GM19239 (cell line): ENCODE measurements at regions not wholly inside any gene's neighbourhood (a gene's known extent, or its start where the extent isn't known, plus 50 kb on each side); places are given as distances from the start of the nearest gene placed in this dataset.
"Not testable (repeated sequence)": the region's sequence is repeated elsewhere in the genome, so short reads cannot be mapped to it uniquely, and the experiment has no call there.

Experiments
- DNase-seq: peaks from one replicate; pipeline ENCODE4 v3.0.0; 2011; ENCODE audit warnings: low spot score; ENCODE audit not compliant: insufficient read length
- FAIRE-seq: peaks from 2 replicates; lab custom pipeline; 2011; peaks lifted over from hg19 to GRCh38; lab: Jason Lieb, UNC

DNA sequence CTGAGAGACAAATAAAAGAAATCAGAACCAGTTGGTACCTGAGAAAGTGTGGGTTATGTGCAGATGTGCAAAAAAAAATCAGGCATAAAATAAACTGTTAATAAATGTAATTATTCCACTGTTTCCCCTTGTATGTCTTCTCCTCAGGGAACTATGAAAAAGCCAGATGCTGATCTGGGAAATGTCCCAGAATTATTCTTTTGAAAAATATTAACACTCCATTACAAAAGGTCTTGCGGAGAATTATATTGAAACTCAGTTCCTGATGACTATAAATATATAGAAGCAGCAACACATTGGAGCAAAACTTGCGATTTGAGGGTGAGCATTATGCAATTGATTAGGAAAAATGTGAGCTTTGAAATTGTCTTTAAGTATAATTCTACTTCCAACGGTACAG lies 433.3 kb upstream of the KLF12 start:
- FAIRE-seq (no peak), DNase-seq (no peak)

DNA sequence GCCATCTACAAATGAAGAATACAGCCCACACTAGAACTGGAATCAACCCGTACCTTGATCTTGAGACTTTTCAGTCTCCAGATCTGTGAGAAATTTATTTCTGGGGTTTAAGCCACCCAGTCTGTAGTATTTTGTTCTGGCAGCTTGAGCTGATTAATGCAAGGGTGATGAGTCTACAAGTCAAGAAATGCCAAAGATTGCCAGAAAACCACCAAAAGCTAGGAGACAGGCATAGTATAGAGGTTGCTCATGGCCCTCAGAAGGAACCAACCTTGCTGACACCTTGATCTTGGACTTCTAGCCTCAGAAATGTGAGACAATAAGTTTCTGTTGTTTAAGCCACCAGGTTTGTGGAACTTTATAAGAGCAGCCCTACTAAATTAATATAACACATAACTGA lies 428.2 kb upstream of the KLF12 start:
- DNase-seq, result no peak
- FAIRE-seq, result no peak

- no peak for FAIRE-seq
Observed at GRCh38 chr13:74561155-74561554, 427.0 kb upstream of the KLF12 start.

DNA sequence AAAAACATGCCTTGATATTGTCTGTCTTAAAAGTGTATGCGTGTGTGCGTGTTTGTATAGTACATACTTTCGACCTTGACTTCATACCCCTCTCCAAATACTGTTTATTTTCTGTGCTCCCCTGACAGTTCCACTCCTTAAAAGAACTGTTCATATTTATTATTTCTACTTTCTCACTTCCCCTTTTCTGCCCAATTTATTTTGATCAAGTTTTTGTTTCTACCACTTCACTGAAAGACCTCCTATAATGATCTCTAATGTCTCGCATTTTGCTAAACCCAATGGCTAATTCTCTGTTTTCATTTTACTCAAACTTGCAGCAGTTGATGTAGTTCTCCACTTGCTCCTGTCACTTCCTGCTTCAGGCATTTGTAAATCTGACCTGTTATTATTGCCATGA lies 426.1 kb upstream of the KLF12 start:
- no peak for FAIRE-seq

More at GRCh38 chr13:74561155-74561554, 427.0 kb upstream of the KLF12 start:
- DNase-seq, result no peak

GRCh38 chr13:74557870-74558269 lies 423.7 kb upstream of the KLF12 start:
- DNase-seq, result no peak
- no peak for FAIRE-seq

More for the DNA sequence above, 426.1 kb upstream of the KLF12 start:
- no peak for DNase-seq

DNA sequence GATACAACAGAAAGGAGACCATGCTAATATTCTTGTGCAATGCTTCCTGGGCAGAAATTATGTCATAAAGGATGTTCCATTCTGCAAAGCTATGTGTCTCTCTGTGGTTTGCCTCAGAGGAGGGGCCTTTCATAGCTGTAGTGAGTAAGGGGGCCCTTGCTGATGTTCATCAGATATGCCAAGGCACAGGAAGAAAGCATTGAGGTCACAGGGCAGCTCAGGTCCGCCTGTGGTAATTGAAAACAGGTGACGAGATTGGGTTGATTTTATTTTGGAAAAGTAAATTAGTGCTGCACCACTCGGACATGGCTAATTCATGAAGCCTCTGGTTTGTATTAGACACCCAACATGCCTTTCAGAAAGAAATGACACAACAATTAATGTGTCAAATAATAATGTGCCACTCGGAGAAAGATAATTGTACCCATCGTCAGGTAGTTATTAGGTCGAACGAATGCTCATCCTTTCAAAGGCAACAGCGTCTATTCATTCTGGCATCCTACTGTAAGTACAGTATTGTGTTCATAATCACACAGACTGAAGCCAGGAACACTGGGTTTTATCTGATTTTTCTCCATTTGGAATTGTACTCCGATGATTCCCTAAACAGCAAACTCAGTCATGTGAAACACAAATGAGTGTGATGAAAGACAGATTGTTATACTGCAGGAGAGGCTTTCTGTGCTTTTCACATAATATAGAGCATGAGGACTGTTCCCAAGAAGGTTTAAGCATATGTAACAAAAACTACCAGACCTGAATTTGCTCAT lies 421.6 kb upstream of the KLF12 start:
- FAIRE-seq, result no peak
- DNase-seq, result no peak

DNA sequence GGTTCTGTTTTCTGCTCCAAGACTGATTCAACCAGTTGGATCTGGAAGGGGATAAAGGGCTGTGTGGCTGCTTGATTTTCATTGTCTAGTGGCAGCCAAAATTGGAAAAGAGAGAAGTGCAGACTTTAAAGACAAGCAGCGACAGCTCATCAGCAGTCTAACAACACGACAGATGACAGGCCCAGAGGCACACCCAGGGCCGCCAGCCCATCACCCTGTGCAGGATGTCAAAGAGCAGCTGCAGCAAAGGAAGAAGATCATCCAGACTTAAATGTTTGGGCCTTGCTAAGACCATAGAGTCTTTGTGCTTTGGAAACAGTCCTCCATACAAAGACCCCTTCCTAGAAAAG lies 421.0 kb upstream of the KLF12 start:
- FAIRE-seq (no peak), DNase-seq (no peak)

GRCh38 chr13:74554569-74555275 lies 420.5 kb upstream of the KLF12 start:
- FAIRE-seq (no peak), DNase-seq (no peak)

DNA sequence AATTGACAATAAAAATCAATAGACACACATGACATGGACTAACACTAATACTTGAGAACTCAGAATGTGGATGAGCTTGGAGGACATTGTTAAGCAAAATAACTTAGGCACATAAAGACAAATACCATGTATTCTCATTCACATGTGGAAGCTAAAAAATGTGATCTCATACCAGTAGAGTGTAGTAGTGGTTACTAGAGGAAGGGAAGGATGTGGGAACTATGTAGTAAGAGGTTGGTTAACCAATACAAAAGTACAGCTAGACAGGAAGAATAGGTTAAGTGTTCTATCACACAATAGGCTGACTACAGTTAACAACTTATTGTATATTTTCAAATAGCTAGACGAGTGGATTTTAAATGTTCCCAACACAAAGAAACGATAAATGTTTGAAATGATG lies 415.8 kb upstream of the KLF12 start:
- no peak for FAIRE-seq

GRCh38 chr13:74536649-74537048 lies 402.4 kb upstream of the KLF12 start:
- not testable (repeated sequence) for DNase-seq, FAIRE-seq

More for the DNA sequence above, 415.8 kb upstream of the KLF12 start:
- DNase-seq, result no peak

- DNase-seq, result no peak
- FAIRE-seq, result no peak
Observed at GRCh38 chr13:74533226-74533625, 399.0 kb upstream of the KLF12 start.

- DNase-seq, result no peak
- no peak for FAIRE-seq
Observed at GRCh38 chr13:74530011-74530410, 395.8 kb upstream of the KLF12 start.

DNA sequence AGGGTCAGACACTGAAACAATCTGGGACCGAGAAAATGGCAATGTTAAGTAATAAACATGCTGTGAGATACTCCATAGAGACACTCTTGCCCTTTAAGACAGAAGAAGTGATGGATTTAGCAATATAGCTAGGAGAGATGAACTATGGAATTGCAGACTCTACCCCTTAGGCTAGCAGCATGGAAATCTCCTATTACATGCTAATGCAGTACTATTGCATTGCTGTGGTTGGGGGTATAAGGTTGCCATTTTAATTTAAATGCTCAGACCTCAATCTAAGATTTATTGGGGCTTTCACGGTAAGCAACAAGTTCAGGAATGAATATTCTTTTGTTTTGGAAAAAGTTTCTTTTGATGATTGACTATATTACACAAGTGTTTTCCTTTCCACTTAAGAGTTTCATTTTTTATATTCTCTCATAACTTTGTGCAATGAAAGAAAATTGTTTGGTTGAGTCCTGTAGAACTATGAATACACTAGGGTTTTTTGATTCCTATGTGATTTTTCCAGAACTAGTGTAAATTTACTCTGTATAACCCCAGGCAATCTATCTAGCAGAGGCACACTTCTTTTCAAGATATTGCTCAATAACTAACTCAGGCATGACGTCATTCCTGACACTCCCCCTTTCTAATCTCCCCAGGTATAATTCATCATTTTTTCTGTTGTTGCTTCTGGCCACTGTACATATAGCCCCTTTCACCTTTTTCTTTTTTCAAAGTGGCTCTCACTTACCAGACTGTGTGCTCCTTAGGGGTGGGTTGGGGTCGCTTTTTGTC lies 394.7 kb upstream of the KLF12 start:
- FAIRE-seq, result no peak
- no peak for DNase-seq

- DNase-seq, result no peak
- no peak for FAIRE-seq
Observed at GRCh38 chr13:74523057-74523456, 388.9 kb upstream of the KLF12 start.

GRCh38 chr13:74511523-74511922 lies 377.3 kb upstream of the KLF12 start:
- FAIRE-seq (no peak), DNase-seq (no peak)

GRCh38 chr13:74487091-74487722 lies 353.0 kb upstream of the KLF12 start:
- FAIRE-seq (no peak), DNase-seq (no peak)

GRCh38 chr13:74485757-74486156 lies 351.6 kb upstream of the KLF12 start:
- FAIRE-seq (no peak), DNase-seq (no peak)

DNA sequence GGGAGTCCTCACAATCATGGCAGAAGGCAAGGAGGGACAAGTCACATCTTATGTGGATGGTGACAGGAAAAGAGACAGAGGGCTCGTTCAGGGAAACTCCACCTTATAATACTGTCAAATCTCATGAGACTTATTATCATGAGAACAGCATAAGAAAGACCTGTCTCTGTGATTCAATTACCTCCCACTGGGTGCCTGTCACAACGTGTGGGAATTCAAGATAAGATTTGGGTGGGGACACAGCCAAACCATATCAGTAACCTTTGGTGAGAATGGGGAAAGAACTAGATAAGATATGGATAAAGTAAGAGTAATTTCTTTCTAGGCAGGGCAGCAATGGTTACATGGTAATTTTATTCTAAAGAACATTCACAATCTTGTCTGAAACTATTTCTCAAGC lies 344.9 kb upstream of the KLF12 start:
- DNase-seq (no peak), FAIRE-seq (no peak)

DNA sequence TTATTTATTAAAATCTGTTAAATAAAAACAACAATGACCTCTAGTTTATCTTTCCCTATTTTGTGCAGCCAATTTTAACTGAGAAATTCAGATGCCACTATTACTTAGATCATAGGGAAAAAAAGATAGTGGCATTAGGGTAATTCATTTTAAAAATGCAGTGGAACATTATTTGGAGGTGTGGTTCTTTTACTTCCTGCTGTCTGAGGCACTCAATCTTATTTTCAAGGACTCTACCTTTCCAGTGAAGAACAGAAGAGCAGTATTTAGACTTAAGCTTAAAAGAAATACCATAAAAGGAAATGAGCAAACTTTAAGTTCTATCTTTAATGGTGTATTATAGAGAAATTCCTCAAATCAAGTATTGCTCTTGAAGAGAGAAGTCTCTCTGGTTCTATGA lies 342.6 kb upstream of the KLF12 start:
- DNase-seq (no peak), FAIRE-seq (no peak)

DNA sequence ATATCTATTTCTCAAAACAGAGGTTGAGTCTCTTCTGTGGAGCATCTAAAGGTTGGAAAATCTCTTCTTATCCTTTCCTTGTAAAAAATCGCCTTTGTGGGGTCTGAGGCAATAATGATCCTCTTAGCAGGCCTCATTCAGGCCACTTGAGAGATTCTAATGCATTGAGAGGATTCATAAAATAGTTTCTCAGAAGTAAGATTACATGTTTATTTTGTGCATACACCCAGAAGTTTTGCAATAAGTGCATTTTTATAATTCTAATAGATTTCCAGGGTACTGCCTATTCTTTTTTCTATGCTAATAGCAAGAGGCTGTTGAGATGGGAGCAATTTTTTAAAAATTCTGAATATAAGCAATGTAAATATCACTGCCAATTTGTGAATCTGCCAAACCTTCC lies 342.2 kb upstream of the KLF12 start:
- no peak for DNase-seq
- FAIRE-seq, result no peak

DNA sequence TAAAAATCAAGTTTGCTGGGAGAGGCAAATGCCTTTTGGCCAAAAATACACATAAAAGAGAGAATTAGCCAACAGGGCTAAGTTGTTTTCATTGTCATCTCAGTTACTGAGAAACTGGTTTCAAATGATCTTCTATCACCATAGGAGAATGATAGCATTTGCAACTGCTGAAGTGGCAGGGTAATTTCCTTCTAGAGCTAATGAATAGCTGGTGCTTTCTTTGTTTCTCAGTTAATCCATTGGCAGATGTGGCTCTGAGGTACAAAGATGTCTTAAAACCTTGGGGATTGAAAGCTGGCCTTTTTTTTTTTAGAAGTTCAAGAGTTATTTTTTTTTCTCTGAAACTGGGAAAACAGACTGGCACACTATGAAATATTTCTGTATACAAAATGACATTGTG lies 332.7 kb upstream of the KLF12 start:
- no peak for FAIRE-seq
- DNase-seq, result no peak
